GM12864 (cell line): ENCODE measurements at regions not wholly inside any gene's neighbourhood (a gene's known extent, or its start where the extent isn't known, plus 50 kb on each side); places are given as distances from the start of the nearest gene placed in this dataset.

Experiments used
- DNase-seq: peaks from one replicate; pipeline ENCODE4 v3.0.0-alpha.2; 2011; ENCODE audit warnings: low read depth
- H3K4me3 ChIP-seq: 2 replicates; pipeline ENCODE4 v1.5.1; 2011; ENCODE audit warnings: mild to moderate bottlenecking, low read depth, low read length, control low read depth
- CTCF ChIP-seq: IDR thresholded peaks from 2 replicates; pipeline ENCODE4 v1.5.1; 2011; ENCODE audit warnings: low read depth, mild to moderate bottlenecking, moderate library complexity, low read length, control low read depth, inconsistent platforms; ENCODE audit errors: missing control alignments

- no peak overlapping the region for H3K4me3 ChIP-seq
- TF ChIP-seq CTCF = no peak
- no peak for DNase-seq
These were observed 110.8 kb downstream of the TSEN15 start for GRCh38 chr1:184162281-184162680.

- H3K4me3 ChIP-seq = no peak overlapping the region
- DNase-seq = no peak
- no peak for TF ChIP-seq CTCF
These were observed 112.3 kb downstream of the TSEN15 start for GRCh38 chr1:184163674-184164465.

GRCh38 chr1:184164536-184164935, 113.0 kb downstream of the TSEN15 start:
- no peak for TF ChIP-seq CTCF
- DNase-seq = no peak
- H3K4me3 ChIP-seq = no peak overlapping the region

- no peak overlapping the region for H3K4me3 ChIP-seq
- no peak for DNase-seq
- no peak for TF ChIP-seq CTCF
These were observed 115.0 kb downstream of the TSEN15 start for GRCh38 chr1:184166485-184166884.

GRCh38 chr1:184167352-184167751, 115.8 kb downstream of the TSEN15 start:
- no peak for DNase-seq
- H3K4me3 ChIP-seq = no peak overlapping the region
- TF ChIP-seq CTCF = no peak

- DNase-seq = no peak
- TF ChIP-seq CTCF = no peak
These were observed 119.2 kb downstream of the TSEN15 start for GRCh38 chr1:184170719-184171118.

GRCh38 chr1:184176058-184176457, 124.5 kb downstream of the TSEN15 start:
- H3K4me3 ChIP-seq = no peak overlapping the region
- no peak for DNase-seq
- TF ChIP-seq CTCF = no peak

More at GRCh38 chr1:184170719-184171118, 119.2 kb downstream of the TSEN15 start:
- no peak overlapping the region for H3K4me3 ChIP-seq
